ENCODE measurements at regions not wholly inside any gene's neighbourhood (a gene's known extent, or its start where the extent isn't known, plus 50 kb on each side); places are given as distances from the start of the nearest gene placed in this dataset.

DNA sequence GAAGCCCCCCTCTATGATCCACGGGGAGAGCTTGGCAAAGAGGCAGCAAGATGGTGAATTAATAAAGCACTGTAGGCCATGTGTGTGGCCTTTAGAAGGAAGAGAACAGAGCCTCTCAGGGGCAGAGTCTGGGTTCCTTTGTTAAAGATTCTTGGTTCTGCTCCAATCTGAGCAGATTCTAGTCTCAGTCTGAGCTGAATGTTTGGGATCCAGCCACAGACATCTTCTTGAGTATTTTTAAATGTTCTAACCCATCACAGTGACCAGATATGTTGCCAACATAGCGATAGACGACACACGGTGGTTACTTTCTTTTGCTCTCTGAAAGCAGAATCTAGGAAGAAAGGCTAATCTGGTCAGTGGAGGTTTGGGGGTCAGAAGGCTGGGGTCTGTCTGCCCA is 147.5 kb upstream of the GPR12 start:
- Histone ChIP-seq H3K27ac (ENCODE audit: low read depth, low read length) (no peak overlapping the region), H2BK5ac (ENCODE audit: low read depth, low read length) (no peak overlapping the region), H4K8ac (ENCODE audit: extremely low read depth, insufficient read depth, low read length) (no peak overlapping the region), H2AK5ac (ENCODE audit: low read depth, low read length) (no peak overlapping the region), H3K36me3 (ENCODE audit: control insufficient read depth in 2 of 4, insufficient read depth in 4 of 4, low read length in 3 of 4) (no peaks in the 10 kb centered on the region), H3K23ac (ENCODE audit: insufficient read length) (no peak overlapping the region), H2BK12ac (ENCODE audit: low read depth, low read length) (no peak overlapping the region), H3K23me2 (ENCODE audit: low read depth, low read length) (no peaks in the 10 kb centered on the region), H3K4ac (replicated peaks; ENCODE audit: insufficient read length, low read depth, low read length) (no peak overlapping the region), H2BK20ac (ENCODE audit: low read length) (no peak overlapping the region), H3K4me3 (ENCODE audit: extremely low read depth in 1 of 4, insufficient read depth in 2 of 4, low read depth in 3 of 4, low read length in 4 of 4) (no peak overlapping the region), H4K5ac (ENCODE audit: insufficient read length, low read depth, low read length) (no peak overlapping the region), H3K4me2 (ENCODE audit: insufficient read depth in 1 of 2, low read depth in 2 of 2, low read length in 2 of 2) (no peak overlapping the region), H4K91ac (replicated peaks; ENCODE audit: insufficient read length, low read length) (no peak overlapping the region), H3K18ac (ENCODE audit: extremely low read depth, low read length) (no peak overlapping the region), H3K4me1 (replicated peaks in 1 of 4; ENCODE audit: control insufficient read depth in 3 of 4, insufficient read depth in 4 of 4, low read length in 3 of 4) (no peaks in the 10 kb centered on the region), H2BK15ac (ENCODE audit: low read length) (no peak overlapping the region), H2AFZ (ENCODE audit: low read length) (no peak overlapping the region), H3K27me3 (replicated peaks in 1 of 4; ENCODE audit: control insufficient read depth in 3 of 4, extremely low read depth in 1 of 4, insufficient read depth in 3 of 4, low read length in 3 of 4) (no peaks in the 10 kb centered on the region; a peak in 1 of 7 replicates), H4K20me1 (replicated peaks in 1 of 2; ENCODE audit: control insufficient read depth in 1 of 2, insufficient read depth in 2 of 2, low read length in 2 of 2) (no peaks in the 10 kb centered on the region), H3K56ac (replicated peaks; ENCODE audit: insufficient read length, low read depth, low read length) (no peak overlapping the region), H3K14ac (ENCODE audit: insufficient read length) (no peak overlapping the region), H3K79me1 (ENCODE audit: low read depth, low read length) (no peaks in the 10 kb centered on the region), H3K79me2 (ENCODE audit: control insufficient read depth in 1 of 2, insufficient read depth in 2 of 2, low read length in 2 of 2) (no peaks in the 10 kb centered on the region), H3K9me3 (ENCODE audit: insufficient read depth in 2 of 2, low read depth in 1 of 2, low read length in 1 of 2) (0 out of 4 replicates have a peak, but pooled peaks cover 0 to 5% of the 10 kb centered on the region in 2 experiments), H3K9ac (replicated peaks in 1 of 4; ENCODE audit: extremely low read depth in 1 of 4, low read depth in 3 of 4, low read length in 3 of 4) (no peak overlapping the region), H2BK120ac (replicated peaks; ENCODE audit: low read depth, low read length) (no peak overlapping the region)
- no peak for DNase-seq (ENCODE audit: low read depth in 1 of 2, low spot score in 2 of 2)
- ChIA-PET POLR2A (ENCODE audit: partially characterized antibody) (no interaction called here), CTCF (ENCODE audit: partially characterized antibody) (interaction anchor here (1.2 kb wide), 1 partner anchor 17 kb away, joined by 3 read pairs; no protein-coding TSS in a partner anchor)
- FAIRE-seq = no peak
- TF ChIP-seq, protein P1, sequence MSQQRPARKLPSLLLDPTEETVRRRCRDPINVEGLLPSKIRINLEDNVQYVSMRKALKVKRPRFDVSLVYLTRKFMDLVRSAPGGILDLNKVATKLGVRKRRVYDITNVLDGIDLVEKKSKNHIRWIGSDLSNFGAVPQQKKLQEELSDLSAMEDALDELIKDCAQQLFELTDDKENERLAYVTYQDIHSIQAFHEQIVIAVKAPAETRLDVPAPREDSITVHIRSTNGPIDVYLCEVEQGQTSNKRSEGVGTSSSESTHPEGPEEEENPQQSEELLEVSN (IDR thresholded peaks at IDR 0.05) = no peak
- no peak for TF ChIP-seq CBX5 (IDR thresholded peaks at IDR 0.05; ENCODE audit: low read depth, low read length)
- 83% methylated on average over 4 of the region's 4 CpGs; no CpG with 5 or more reads in 1 of the 2 experiments for WGBS, 2 experiments (ENCODE audit: extremely low coverage in 1 of 2, insufficient coverage in 1 of 2, insufficient read length in 1 of 2, insufficient replicate concordance in 2 of 2, low coverage in 1 of 2, low lambda C conversion rate in 2 of 2, missing lambda C conversion rate in 1 of 2)

Measured in H1 (cell line).